Brain microvascular endothelial cell (primary cell): ENCODE measurements at regions not wholly inside any gene's neighbourhood (a gene's known extent, or its start where the extent isn't known, plus 50 kb on each side); places are given as distances from the start of the nearest gene placed in this dataset.
A peak's percentile ranks its signal among the peaks of the same experiment; 100 is the strongest.

Experiments
- DNase-seq: peaks from one replicate; pipeline ENCODE4 v3.0.0-alpha.2; 2020
- H3K27ac ChIP-seq: fragments of 250-450 bp; sonication (Bioruptor Pico); 2 replicates; pipeline ENCODE4 v1.5.1; 2020; ENCODE audit warnings: mild to moderate bottlenecking, moderate library complexity
- H3K27me3 ChIP-seq: fragments of 250-450 bp; sonication (Bioruptor Pico); replicated peaks from 2 replicates; pipeline ENCODE4 v1.5.1; 2020; ENCODE audit warnings: mild to moderate bottlenecking
- H3K36me3 ChIP-seq: fragments of 250-450 bp; sonication (Bioruptor Pico); replicated peaks from 2 replicates; pipeline ENCODE4 v1.5.1; 2020; ENCODE audit warnings: mild to moderate bottlenecking
- H3K4me3 ChIP-seq: 2 replicates; pipeline ENCODE4 v1.5.1; 2011; ENCODE audit warnings: low read depth, mild to moderate bottlenecking, control low read depth, low read length, moderate library complexity
- CTCF ChIP-seq: IDR thresholded peaks from 2 replicates; pipeline ENCODE4 v1.5.1; 2011; ENCODE audit warnings: low read depth, mild to moderate bottlenecking, moderate library complexity, low read length, control low read depth, inconsistent platforms; ENCODE audit errors: missing control alignments
- in situ Hi-C: cut with HindIII; loops from 2 replicates; pipeline ENCODE4 v1.10.0; 2017; ENCODE audit warnings: low sequenced_read_pairs, low pct_ligation_motif_present

GRCh38 chr21:38556390-38556789 lies 58.1 kb upstream of the ERG start:
- no peak for TF ChIP-seq CTCF
- no peak for DNase-seq
- H3K27me3 ChIP-seq, result peaks cover 3% of the 10 kb centered on the region
- no peak overlapping the region for H3K27ac ChIP-seq
- no peak overlapping the region for H3K4me3 ChIP-seq
- in situ Hi-C loops, result no loop called here
- no peaks in the 10 kb centered on the region for H3K36me3 ChIP-seq

GRCh38 chr21:38561205-38561604 lies 62.9 kb upstream of the ERG start:
- Histone ChIP-seq H3K36me3 (no peaks in the 10 kb centered on the region), H3K27ac (no peak overlapping the region), H3K4me3 (no peak overlapping the region), H3K27me3 (peaks cover 3% of the 10 kb centered on the region)
- TF ChIP-seq CTCF, result no peak
- in situ Hi-C loops, result no loop called here
- no peak for DNase-seq

- Histone ChIP-seq H3K27me3 (peaks cover 3% of the 10 kb centered on the region), H3K36me3 (no peaks in the 10 kb centered on the region), H3K27ac (no peak overlapping the region), H3K4me3 (no peak overlapping the region)
- no peak for TF ChIP-seq CTCF
- DNase-seq, result no peak
- in situ Hi-C loops, result no loop called here
Observed at GRCh38 chr21:38561613-38562581, 63.6 kb upstream of the ERG start.

GRCh38 chr21:38567335-38567969 lies 69.2 kb upstream of the ERG start:
- Histone ChIP-seq H3K4me3 (peak overlapping the region; percentile 22), H3K27me3 (no peaks in the 10 kb centered on the region), H3K36me3 (no peaks in the 10 kb centered on the region), H3K27ac (peak overlapping the region; percentile 45)
- peak; percentile 69 for DNase-seq
- in situ Hi-C loops, result no loop called here
- TF ChIP-seq CTCF, result no peak

- Histone ChIP-seq H3K4me3 (peak overlapping the region; percentile 22), H3K36me3 (no peaks in the 10 kb centered on the region), H3K27ac (peak overlapping the region; percentile 45), H3K27me3 (no peaks in the 10 kb centered on the region)
- in situ Hi-C loops, result no loop called here
- TF ChIP-seq CTCF, result no peak
- DNase-seq, result no peak
Observed at GRCh38 chr21:38567970-38568360, 69.7 kb upstream of the ERG start.
